Subcutaneous abdominal adipose tissue (tissue), 5 donors: ENCODE measurements at regions not wholly inside any gene's neighbourhood (a gene's known extent, or its start where the extent isn't known, plus 50 kb on each side); places are given as distances from the start of the nearest gene placed in this dataset.

ENCODE experiments used
- H3K27ac ChIP-seq: one replicate; pipeline ENCODE4 v1.7.0; 2013; ENCODE audit warnings: low read depth, mild to moderate bottlenecking, inconsistent platforms, low read length, moderate library complexity
- H3K27me3 ChIP-seq, 5 donors: one replicate each; pipeline ENCODE4 v1.7.0; 2013; ENCODE audit warnings: low read length in 5 of 5, inconsistent platforms in 1 of 5; ENCODE audit not compliant: control insufficient read depth in 5 of 5, insufficient read depth in 4 of 5
- H3K36me3 ChIP-seq, 5 donors: one replicate each; pipeline ENCODE4 v1.7.0; 2013; ENCODE audit warnings: low read length in 5 of 5; ENCODE audit not compliant: control insufficient read depth in 5 of 5, insufficient read depth in 5 of 5
- H3K4me1 ChIP-seq, 5 donors: one replicate each; pipeline ENCODE4 v1.7.0; 2013; ENCODE audit warnings: low read length in 5 of 5, mild to moderate bottlenecking in 3 of 5, moderate library complexity in 1 of 5; ENCODE audit not compliant: control insufficient read depth in 5 of 5, insufficient read depth in 5 of 5
- H3K4me3 ChIP-seq, 5 donors: one replicate each; pipeline ENCODE4 v1.7.0; 2013; ENCODE audit warnings: low read length in 5 of 5, low read depth in 1 of 5
- H3K9ac ChIP-seq, 5 donors: one replicate each; pipeline ENCODE4 v1.7.0; 2013; ENCODE audit warnings: low read length in 5 of 5, mild to moderate bottlenecking in 4 of 5, moderate library complexity in 3 of 5
- H3K9me3 ChIP-seq, 5 donors: one replicate each; pipeline ENCODE4 v1.7.0; 2013; ENCODE audit warnings: low read length in 5 of 5; ENCODE audit not compliant: control insufficient read depth in 5 of 5
- donor health status: healthy.
- donor health status: healthy.
- donor health status: healthy.
- donor health status: healthy.
- donor health status: healthy.

- peaks cover 0 to 4% (median 0%) of the 10 kb centered on the region in 5 donors for H3K36me3 ChIP-seq
- no peak overlapping the region for H3K9ac ChIP-seq
- H3K27me3 ChIP-seq = no peaks in the 10 kb centered on the region
- H3K4me3 ChIP-seq = no peak overlapping the region
- no peaks in the 10 kb centered on the region for H3K9me3 ChIP-seq
- H3K27ac ChIP-seq = no peak overlapping the region
- peaks cover 4 to 24% (median 9%) of the 10 kb centered on the region in 5 donors for H3K4me1 ChIP-seq
These were observed 438.6 kb downstream of the ZEB2 start for GRCh38 chr2:144081272-144081671.

- Histone ChIP-seq H3K4me1 (peaks cover 4 to 24% (median 9%) of the 10 kb centered on the region in 5 donors), H3K9ac (no peak overlapping the region), H3K27ac (no peak overlapping the region), H3K4me3 (no peak overlapping the region), H3K9me3 (no peaks in the 10 kb centered on the region), H3K27me3 (no peaks in the 10 kb centered on the region), H3K36me3 (peaks cover 0 to 4% (median 0%) of the 10 kb centered on the region in 5 donors)
These were observed 440.1 kb downstream of the ZEB2 start for GRCh38 chr2:144079803-144080202.

GRCh38 chr2:144078802-144079724 lies 440.9 kb downstream of the ZEB2 start:
- no peaks in the 10 kb centered on the region for H3K9me3 ChIP-seq

GRCh38 chr2:144078106-144078505 lies 441.8 kb downstream of the ZEB2 start:
- H3K9ac ChIP-seq = no peak overlapping the region
- H3K4me3 ChIP-seq = no peak overlapping the region
- H3K9me3 ChIP-seq = no peaks in the 10 kb centered on the region
- H3K36me3 ChIP-seq = peaks cover 0 to 4% (median 0%) of the 10 kb centered on the region in 5 donors
- peaks cover 4 to 26% (median 9%) of the 10 kb centered on the region in 5 donors for H3K4me1 ChIP-seq
- H3K27me3 ChIP-seq = no peaks in the 10 kb centered on the region
- no peak overlapping the region for H3K27ac ChIP-seq

More at GRCh38 chr2:144078802-144079724, 440.9 kb downstream of the ZEB2 start:
- Histone ChIP-seq H3K4me1 (peaks cover 4 to 24% (median 9%) of the 10 kb centered on the region in 5 donors), H3K36me3 (peaks cover 0 to 4% (median 0%) of the 10 kb centered on the region in 5 donors), H3K4me3 (no peak overlapping the region), H3K9ac (no peak overlapping the region), H3K27ac (no peak overlapping the region), H3K27me3 (no peaks in the 10 kb centered on the region)

- Histone ChIP-seq H3K27ac (no peak overlapping the region), H3K36me3 (no peaks in the 10 kb centered on the region), H3K9me3 (no peaks in the 10 kb centered on the region), H3K27me3 (no peaks in the 10 kb centered on the region), H3K4me3 (no peak overlapping the region), H3K4me1 (peaks cover 4 to 26% (median 9%) of the 10 kb centered on the region in 5 donors), H3K9ac (no peak overlapping the region)
These were observed 445.5 kb downstream of the ZEB2 start for GRCh38 chr2:144074450-144074849.

- Histone ChIP-seq H3K9me3 (no peaks in the 10 kb centered on the region), H3K4me1 (peaks cover 0 to 6% (median 0%) of the 10 kb centered on the region in 5 donors), H3K9ac (no peak overlapping the region), H3K36me3 (no peaks in the 10 kb centered on the region), H3K27ac (no peak overlapping the region), H3K27me3 (no peaks in the 10 kb centered on the region), H3K4me3 (no peak overlapping the region)
These were observed 448.5 kb downstream of the ZEB2 start for GRCh38 chr2:144071461-144071860.

- Histone ChIP-seq H3K4me3 (no peak overlapping the region), H3K36me3 (no peaks in the 10 kb centered on the region), H3K27me3 (no peaks in the 10 kb centered on the region), H3K9ac (no peak overlapping the region), H3K4me1 (no peaks in the 10 kb centered on the region), H3K9me3 (no peaks in the 10 kb centered on the region), H3K27ac (no peak overlapping the region)
These were observed 452.4 kb downstream of the ZEB2 start for GRCh38 chr2:144067506-144067905.

- H3K27me3 ChIP-seq = no peaks in the 10 kb centered on the region
- H3K9me3 ChIP-seq = no peaks in the 10 kb centered on the region
- no peak overlapping the region for H3K9ac ChIP-seq
- no peaks in the 10 kb centered on the region for H3K4me1 ChIP-seq
- H3K27ac ChIP-seq = no peak overlapping the region
- H3K36me3 ChIP-seq = no peaks in the 10 kb centered on the region
- no peak overlapping the region for H3K4me3 ChIP-seq
These were observed 456.3 kb downstream of the ZEB2 start for GRCh38 chr2:144063602-144064001.

GRCh38 chr2:144054911-144055310 lies 465.0 kb downstream of the ZEB2 start:
- H3K27me3 ChIP-seq = no peaks in the 10 kb centered on the region
- peak overlapping the region; percentile 32 for H3K27ac ChIP-seq
- H3K36me3 ChIP-seq = no peaks in the 10 kb centered on the region
- H3K4me3 ChIP-seq = no peak overlapping the region
- peaks cover 0 to 21% (median 4%) of the 10 kb centered on the region in 5 donors for H3K4me1 ChIP-seq
- no peaks in the 10 kb centered on the region for H3K9me3 ChIP-seq
- H3K9ac ChIP-seq = no peak overlapping the region

GRCh38 chr2:144052083-144052482 lies 467.8 kb downstream of the ZEB2 start:
- Histone ChIP-seq H3K9ac (no peak overlapping the region), H3K9me3 (no peaks in the 10 kb centered on the region), H3K27me3 (no peaks in the 10 kb centered on the region), H3K36me3 (no peaks in the 10 kb centered on the region), H3K4me3 (no peak overlapping the region), H3K27ac (no peak overlapping the region), H3K4me1 (peaks cover 0 to 15% (median 4%) of the 10 kb centered on the region in 5 donors)
